Activated CD4-positive, alpha-beta T cell treated with anti-CD3 and anti-CD28 coated beads, Interleukin-2, amount 10 ng/mL, durations not matched to agents 7 days and 5 days (primary cell): ENCODE measurements at regions not wholly inside any gene's neighbourhood (a gene's known extent, or its start where the extent isn't known, plus 50 kb on each side); places are given as distances from the start of the nearest gene placed in this dataset.

Experiments
- CTCF ChIA-PET: fragments of 350-600 bp; sonication (Branson Sonifier 250); formaldehyde crosslinking; loops from one replicate; lab custom pipeline; 2021; ENCODE audit warnings: antibody characterized with exemption; lab: Charles Lee
- POLR2A ChIA-PET: fragments of 350-600 bp; sonication (Branson Sonifier 250); formaldehyde crosslinking; loops from one replicate; lab custom pipeline; 2021; ENCODE audit warnings: antibody characterized with exemption; lab: Charles Lee
- DNase-seq: peaks from one replicate; pipeline ENCODE4 v3.0.0-alpha.2; 2020
- H3K27ac Mint-ChIP-seq: one replicate; pipeline ENCODE4 v1.8.0; 2021; ENCODE audit warnings: mild to moderate bottlenecking, moderate library complexity, mixed read lengths
- H3K27me3 Mint-ChIP-seq: one replicate; pipeline ENCODE4 v1.8.0; 2021; ENCODE audit warnings: mixed read lengths
- H3K36me3 Mint-ChIP-seq: one replicate; pipeline ENCODE4 v1.8.0; 2021; ENCODE audit warnings: low read depth, mixed read lengths
- H3K4me1 Mint-ChIP-seq: one replicate; pipeline ENCODE4 v1.8.0; 2021; ENCODE audit warnings: mixed read lengths
- H3K4me3 Mint-ChIP-seq: one replicate; pipeline ENCODE4 v1.8.0; 2021; ENCODE audit warnings: mild to moderate bottlenecking, moderate library complexity, mixed read lengths
- H3K9me3 Mint-ChIP-seq: one replicate; pipeline ENCODE4 v1.8.0; 2021; ENCODE audit warnings: mixed read lengths

DNA sequence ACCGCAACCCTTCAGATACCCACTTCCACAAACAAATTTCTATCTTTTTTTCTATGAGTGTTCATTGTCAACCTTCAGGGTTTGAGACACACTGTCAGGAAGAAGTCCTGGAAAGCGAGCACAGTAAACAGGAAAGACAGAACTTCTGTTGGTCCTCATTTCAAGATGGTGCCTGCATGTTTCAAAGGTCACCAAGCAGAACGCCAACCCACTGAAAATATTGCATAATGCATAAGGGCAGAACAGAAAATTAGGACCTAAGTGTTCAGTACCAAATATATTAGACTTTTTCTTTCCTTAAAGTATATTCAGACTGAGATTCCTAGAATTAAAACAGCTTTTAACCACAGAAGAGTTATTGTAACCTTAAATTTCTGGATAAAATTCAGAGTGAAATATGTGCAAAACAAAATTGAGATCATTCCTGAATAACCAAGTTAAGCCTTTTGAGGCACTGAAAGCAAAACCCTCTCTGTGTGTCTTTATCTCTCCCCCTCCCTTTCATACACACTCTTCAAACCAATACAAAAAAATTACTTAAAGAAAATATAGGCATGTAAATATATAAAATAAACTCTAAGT, 387.8 kb upstream of the THBS1 start:
- ChIA-PET POLR2A (no interaction called here), CTCF (no interaction called here)
- Mint-ChIP-seq H3K4me1 (no peaks in the 10 kb centered on the region), H3K27ac (no peak overlapping the region), H3K4me3 (no peak overlapping the region), H3K27me3 (peaks cover 9% of the 10 kb centered on the region), H3K36me3 (no peaks in the 10 kb centered on the region), H3K9me3 (no peaks in the 10 kb centered on the region)
- no peak for DNase-seq

DNA sequence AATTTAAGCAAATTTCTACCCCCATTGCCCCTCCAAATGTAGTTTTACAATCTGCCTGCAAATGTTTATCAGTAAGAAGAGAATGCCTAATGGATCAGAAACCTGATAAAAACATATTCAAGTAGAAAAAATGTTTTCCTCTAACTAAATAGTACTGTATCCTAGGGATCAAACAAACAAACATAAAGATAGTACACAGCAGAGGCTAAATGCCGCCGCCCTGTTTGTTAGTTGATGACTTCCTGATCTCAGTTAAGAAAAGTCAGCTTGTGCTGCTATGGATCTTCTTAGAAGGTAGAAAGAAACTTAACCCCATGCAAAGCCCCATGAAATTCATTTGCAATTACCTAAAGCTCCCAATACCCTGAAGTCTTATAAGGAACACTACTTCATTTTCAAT, 387.3 kb upstream of the THBS1 start:
- CTCF ChIA-PET, result no interaction called here

DNA sequence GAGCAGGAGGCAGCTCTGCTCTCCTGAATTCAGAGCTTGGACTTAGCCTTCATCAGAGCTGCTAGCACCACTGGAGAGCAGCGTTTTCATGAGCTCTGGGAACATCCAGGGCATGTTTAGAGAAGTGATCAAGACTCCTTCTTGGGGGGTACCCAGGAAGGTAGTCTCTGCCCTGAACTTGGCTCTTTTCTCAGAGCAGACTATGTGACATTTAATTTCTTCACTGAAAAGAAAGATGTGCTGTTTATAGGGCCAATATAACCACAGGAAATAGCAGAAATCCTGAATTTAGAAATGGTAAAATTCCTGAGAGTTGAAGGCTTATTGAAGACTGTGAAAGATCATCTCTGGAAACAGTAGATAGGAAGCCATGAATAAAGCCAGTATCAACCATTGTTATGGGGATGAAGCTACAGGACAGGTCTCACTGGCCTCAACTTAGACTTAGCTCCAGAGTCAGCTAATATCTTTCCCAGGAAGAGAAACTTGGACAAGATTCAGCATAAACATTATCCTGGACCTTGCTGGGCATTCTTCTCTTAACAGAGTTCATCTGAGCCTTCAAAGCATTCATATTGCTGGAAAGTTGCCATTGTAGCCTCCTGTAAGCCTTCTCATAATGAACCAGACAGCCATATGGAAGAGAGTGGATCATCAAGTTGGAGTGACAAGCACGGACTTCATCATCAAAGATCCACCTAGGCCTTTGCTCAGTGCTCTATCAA, 386.6 kb upstream of the THBS1 start:
- Mint-ChIP-seq H3K9me3 (no peaks in the 10 kb centered on the region), H3K27ac (no peak overlapping the region), H3K4me3 (no peak overlapping the region), H3K36me3 (no peaks in the 10 kb centered on the region), H3K4me1 (no peaks in the 10 kb centered on the region), H3K27me3 (peaks cover 9% of the 10 kb centered on the region)
- ChIA-PET CTCF (no interaction called here), POLR2A (no interaction called here)
- DNase-seq, result no peak

More for the DNA sequence above, 387.3 kb upstream of the THBS1 start:
- Mint-ChIP-seq H3K27ac (no peak overlapping the region), H3K27me3 (peaks cover 9% of the 10 kb centered on the region), H3K4me3 (no peak overlapping the region), H3K9me3 (no peaks in the 10 kb centered on the region), H3K4me1 (no peaks in the 10 kb centered on the region), H3K36me3 (no peaks in the 10 kb centered on the region)
- POLR2A ChIA-PET, result no interaction called here
- DNase-seq, result no peak

DNA sequence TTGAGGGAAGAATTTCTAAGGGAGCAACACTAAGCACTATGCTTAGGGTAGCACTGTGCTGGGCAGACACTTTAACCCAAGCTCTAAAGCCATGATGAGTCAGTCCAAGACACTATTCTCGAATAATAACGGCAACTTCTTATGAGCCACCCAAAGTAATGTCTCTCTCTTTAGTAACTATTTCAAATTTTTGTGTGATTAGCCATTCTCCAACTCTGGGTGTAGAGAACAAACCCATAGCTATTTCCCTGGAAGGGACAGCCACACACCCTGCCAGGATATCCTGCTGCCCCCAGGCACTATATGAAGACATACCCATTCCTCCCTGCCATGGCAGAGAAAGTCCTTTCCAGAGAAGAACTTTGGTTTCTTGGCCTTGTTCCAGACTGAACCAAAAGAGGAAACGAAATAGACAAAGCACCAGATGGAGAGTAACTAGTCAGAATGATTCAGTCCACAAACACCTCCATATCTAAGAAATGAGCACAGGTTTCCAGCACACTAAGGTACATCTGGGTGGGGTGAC, 384.9 kb upstream of the THBS1 start:
- Mint-ChIP-seq H3K4me1 (no peaks in the 10 kb centered on the region), H3K4me3 (no peak overlapping the region), H3K27ac (no peak overlapping the region), H3K9me3 (no peaks in the 10 kb centered on the region), H3K36me3 (no peaks in the 10 kb centered on the region), H3K27me3 (peaks cover 9% of the 10 kb centered on the region)
- ChIA-PET POLR2A (no interaction called here), CTCF (no interaction called here)
- no peak for DNase-seq

DNA sequence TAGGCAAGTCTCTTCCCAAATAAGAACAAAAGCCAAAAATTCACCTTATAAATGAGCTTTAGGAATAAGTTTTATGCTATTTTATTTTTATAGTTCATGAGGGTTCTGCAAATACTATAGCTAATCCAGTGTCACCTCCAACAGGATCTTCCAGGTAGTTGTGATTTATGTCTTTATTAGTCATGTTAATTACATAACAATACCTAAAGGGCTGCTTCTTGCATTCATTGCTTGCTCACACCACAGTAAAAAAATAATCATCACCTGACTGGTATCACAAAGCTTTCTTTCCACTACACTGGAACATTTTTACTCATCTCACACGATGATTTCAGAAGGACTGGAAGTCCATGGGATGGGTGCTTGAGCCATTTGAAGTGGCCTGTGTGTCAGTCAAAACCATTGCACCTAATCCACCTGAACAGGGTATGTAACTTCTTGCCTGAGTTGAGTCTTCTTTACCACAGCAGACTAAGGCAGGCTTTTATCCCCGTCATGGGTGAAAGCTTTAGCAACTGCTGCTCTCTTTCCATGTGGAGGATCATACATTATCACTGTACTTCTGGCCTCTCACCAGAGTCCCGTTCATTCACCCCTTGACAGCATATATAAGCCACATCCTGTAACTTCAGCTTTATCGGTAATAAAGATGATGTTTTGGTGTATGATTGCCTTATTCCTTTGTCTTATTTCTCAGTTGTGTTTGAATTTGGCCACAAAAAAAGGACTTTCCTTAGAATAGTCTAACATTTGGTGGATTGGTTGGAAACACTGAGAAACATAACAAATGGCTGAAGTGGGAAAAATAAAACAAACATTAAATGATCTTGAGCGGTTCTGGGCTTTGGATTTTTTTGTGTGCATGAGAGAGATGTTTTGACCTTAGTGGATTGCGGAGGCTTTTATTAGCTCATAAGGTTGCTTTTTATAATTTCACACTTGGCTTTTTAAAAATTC, 382.6 kb upstream of the THBS1 start:
- Mint-ChIP-seq H3K9me3 (no peaks in the 10 kb centered on the region), H3K27me3 (peaks cover 6% of the 10 kb centered on the region), H3K4me3 (no peak overlapping the region), H3K27ac (no peak overlapping the region), H3K4me1 (no peaks in the 10 kb centered on the region), H3K36me3 (no peaks in the 10 kb centered on the region)
- CTCF ChIA-PET, result interaction anchor here (1.0 kb wide), 1 partner anchor 9 kb away, joined by 4 read pairs; no protein-coding TSS in a partner anchor
- no peak for DNase-seq
- POLR2A ChIA-PET, result no interaction called here

DNA sequence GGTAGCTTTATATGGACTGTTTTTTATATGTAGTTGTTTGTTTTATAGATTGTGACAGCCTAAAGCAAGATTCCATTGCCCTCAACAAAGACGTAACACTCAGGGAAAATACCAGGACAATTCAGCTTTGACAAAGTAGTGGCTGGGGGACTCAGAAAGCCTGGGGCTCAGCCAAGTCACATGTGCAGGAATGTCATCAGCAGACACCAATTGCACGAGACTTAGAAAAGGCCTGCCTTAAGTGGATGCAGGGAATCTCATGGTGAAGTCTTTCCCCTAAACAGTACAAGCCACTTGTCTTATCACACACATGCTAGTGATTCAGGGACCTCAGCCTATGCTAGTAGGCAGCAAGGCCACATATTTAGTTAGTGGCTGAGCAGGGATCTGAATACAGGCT, 381.8 kb upstream of the THBS1 start:
- Mint-ChIP-seq H3K4me3 (no peak overlapping the region), H3K27ac (no peak overlapping the region), H3K9me3 (no peaks in the 10 kb centered on the region), H3K36me3 (no peaks in the 10 kb centered on the region), H3K27me3 (peaks cover 6% of the 10 kb centered on the region), H3K4me1 (no peaks in the 10 kb centered on the region)
- ChIA-PET POLR2A (no interaction called here), CTCF (no interaction called here)
- DNase-seq, result no peak

DNA sequence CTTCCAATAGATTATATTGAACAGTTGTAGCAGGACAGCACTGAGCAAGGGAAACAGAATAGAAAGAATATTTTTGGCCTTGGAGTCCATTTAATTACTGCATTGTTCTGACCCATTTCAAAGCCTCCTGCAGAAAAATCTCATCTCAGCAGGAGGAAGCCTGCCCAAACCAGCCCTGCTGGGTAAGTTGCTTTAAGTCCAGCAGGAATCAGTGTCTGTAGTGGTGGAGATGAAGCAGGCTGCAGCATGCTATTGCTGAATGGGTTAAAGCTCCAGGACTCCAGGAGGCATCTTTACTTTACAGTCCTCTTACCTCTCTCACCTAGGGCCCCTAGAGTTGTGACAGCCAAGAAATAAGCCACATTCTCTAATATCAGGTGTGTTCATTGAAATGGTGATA, 380.3 kb upstream of the THBS1 start:
- no peak overlapping the region for H3K27ac Mint-ChIP-seq
- H3K27me3 Mint-ChIP-seq, result peaks cover 8% of the 10 kb centered on the region
- H3K9me3 Mint-ChIP-seq, result no peaks in the 10 kb centered on the region
- no peak for DNase-seq
- CTCF ChIA-PET, result no interaction called here
- POLR2A ChIA-PET, result no interaction called here
- no peak overlapping the region for H3K4me3 Mint-ChIP-seq
- no peaks in the 10 kb centered on the region for H3K36me3 Mint-ChIP-seq
- no peaks in the 10 kb centered on the region for H3K4me1 Mint-ChIP-seq

DNA sequence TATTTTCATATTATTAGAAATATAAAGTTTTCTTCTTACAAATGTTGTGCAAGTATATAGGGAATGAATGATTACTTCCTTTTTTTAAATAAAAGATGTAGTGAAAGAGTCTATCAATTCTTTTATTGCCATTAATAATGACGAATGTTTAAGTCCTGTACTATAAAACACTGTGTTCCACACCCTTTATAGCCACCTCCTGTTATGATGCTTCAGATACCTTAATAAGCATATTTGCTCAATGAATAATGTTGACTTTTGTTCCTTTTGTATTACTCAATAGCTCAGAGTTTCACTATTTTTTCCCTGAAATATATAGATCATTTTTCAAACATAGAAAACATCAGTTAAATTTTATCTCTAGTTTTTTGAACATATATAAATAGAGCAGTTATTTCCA, 378.2 kb upstream of the THBS1 start:
- H3K4me1 Mint-ChIP-seq, result no peaks in the 10 kb centered on the region
- ChIA-PET CTCF (no interaction called here), POLR2A (no interaction called here)
- H3K27ac Mint-ChIP-seq, result no peak overlapping the region
- H3K36me3 Mint-ChIP-seq, result no peaks in the 10 kb centered on the region
- H3K9me3 Mint-ChIP-seq, result no peaks in the 10 kb centered on the region
- DNase-seq, result no peak
- H3K27me3 Mint-ChIP-seq, result peaks cover 8% of the 10 kb centered on the region
- no peak overlapping the region for H3K4me3 Mint-ChIP-seq

DNA sequence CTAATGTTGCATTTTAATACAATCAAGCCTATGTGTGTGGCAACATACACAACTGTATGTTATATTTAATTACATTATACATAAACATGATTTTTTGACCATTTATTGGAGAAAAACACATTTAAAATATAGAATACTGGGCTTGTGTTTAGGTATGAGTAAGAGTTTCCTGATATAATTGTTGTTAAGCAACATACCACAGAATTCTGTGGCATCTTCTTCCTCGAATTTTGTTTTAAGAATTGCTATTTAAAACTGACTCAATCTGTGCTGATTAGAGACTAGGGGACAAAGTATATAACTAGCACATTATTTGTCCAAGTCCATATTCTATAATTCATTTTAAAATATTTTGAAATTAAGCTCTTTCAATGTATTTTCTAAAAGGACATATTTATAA, 376.8 kb upstream of the THBS1 start:
- ChIA-PET POLR2A (no interaction called here), CTCF (no interaction called here)
- no peak for DNase-seq
- Mint-ChIP-seq H3K9me3 (no peaks in the 10 kb centered on the region), H3K4me3 (no peak overlapping the region), H3K4me1 (no peaks in the 10 kb centered on the region), H3K27ac (no peak overlapping the region), H3K36me3 (no peaks in the 10 kb centered on the region), H3K27me3 (peaks cover 8% of the 10 kb centered on the region)

DNA sequence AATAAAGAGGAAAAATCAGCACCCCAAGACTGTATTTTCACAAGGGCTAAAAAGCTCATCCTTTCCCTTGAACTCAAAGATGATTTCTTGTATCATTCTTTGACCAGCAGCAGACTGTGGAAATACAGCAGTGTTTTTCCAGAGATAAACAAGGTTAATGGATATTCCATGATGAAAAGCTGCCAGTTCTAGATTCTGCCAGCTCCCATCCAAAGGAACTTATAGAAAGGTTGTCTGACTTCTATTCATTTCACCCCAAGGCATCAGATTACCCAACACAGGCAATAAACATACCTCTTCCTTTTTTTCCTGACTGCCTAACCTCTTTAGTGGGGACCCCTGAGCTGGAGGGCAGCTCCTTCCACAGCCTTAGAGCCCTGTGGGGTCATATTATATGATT, 375.8 kb upstream of the THBS1 start:
- H3K27me3 Mint-ChIP-seq, result peaks cover 8% of the 10 kb centered on the region
- H3K4me3 Mint-ChIP-seq, result no peak overlapping the region
- no peaks in the 10 kb centered on the region for H3K36me3 Mint-ChIP-seq
- no peak for DNase-seq
- POLR2A ChIA-PET, result no interaction called here
- no peak overlapping the region for H3K27ac Mint-ChIP-seq
- H3K9me3 Mint-ChIP-seq, result no peaks in the 10 kb centered on the region
- no peaks in the 10 kb centered on the region for H3K4me1 Mint-ChIP-seq
- CTCF ChIA-PET, result interaction anchor here (0.6 kb wide), 1 partner anchor 70 kb away, joined by 3 read pairs; no protein-coding TSS in a partner anchor

DNA sequence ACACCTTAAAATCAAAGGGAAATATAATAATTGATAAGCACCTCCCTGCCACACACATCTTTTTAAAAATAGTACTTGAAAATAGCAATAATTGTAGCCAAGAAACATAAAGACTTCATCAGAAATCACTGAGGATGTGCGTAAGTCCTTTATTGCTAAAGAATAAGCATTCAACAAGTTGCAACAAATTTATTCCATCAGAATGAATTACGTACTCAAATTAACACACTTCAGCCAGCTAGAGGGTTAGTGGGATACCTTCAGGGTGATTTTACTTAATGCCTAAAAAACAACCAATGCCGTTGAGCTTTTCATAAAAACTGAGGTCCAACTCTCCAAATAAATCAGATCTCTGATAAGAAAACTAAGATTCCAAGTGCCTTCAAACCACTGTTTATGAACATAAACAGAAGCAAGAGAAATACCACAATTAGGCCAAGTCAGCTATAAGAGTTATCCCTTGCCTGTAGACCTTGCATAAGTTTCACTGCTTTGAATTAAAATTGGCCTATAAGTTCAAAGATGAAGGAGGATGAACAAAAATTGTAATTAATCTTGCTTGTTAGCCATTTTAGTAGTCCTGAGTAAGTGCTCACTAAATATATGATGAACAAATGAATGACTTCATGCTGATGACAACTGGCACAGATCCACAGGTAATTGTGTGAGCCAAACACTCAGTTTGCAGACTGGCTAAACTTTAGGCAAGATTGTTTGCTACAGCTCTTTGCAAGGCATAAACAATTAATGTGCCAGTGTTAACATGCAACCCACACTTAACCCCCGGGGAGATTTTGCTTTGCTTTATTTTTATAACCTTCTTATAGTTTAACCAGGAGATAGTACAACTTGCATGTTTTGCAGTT, 375.1 kb upstream of the THBS1 start:
- H3K4me1 Mint-ChIP-seq, result no peaks in the 10 kb centered on the region
- no peak for DNase-seq
- POLR2A ChIA-PET, result no interaction called here
- no peaks in the 10 kb centered on the region for H3K36me3 Mint-ChIP-seq
- no peak overlapping the region for H3K4me3 Mint-ChIP-seq
- H3K9me3 Mint-ChIP-seq, result no peaks in the 10 kb centered on the region
- CTCF ChIA-PET, result no interaction called here
- H3K27me3 Mint-ChIP-seq, result peaks cover 10% of the 10 kb centered on the region
- no peak overlapping the region for H3K27ac Mint-ChIP-seq

DNA sequence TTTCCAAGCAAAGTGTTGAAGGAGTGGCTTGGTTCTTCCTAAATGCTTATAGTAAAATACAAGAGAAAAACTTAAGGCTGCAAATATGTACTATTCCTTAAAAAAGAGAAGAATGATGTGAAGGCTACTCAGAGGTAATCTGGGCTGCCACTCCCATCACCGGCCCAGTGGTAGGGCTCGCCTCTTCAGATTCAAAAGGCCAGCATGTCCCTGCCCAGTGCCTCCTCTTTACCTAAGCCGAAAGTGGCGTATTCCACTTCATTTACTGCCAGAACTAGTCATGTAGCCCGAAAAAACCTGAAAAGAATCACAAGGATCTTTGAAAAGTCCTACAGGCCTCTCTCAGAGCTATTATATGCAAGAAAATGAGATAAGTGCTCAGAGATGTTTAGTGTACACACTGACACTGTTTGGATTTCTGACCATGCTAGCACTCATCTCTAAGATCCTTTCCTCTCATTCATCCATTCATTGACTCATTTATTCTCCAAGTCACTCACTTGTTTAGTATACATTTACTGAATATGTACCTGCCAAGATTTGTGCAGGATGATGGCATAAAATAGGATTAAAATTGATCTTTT, 373.3 kb upstream of the THBS1 start:
- ChIA-PET CTCF (no interaction called here), POLR2A (no interaction called here)
- DNase-seq, result no peak
- H3K36me3 Mint-ChIP-seq, result no peaks in the 10 kb centered on the region
- no peak overlapping the region for H3K27ac Mint-ChIP-seq
- H3K4me3 Mint-ChIP-seq, result no peak overlapping the region
- H3K9me3 Mint-ChIP-seq, result no peaks in the 10 kb centered on the region
- peaks cover 7% of the 10 kb centered on the region for H3K27me3 Mint-ChIP-seq
- H3K4me1 Mint-ChIP-seq, result no peaks in the 10 kb centered on the region
